GM19463 (cell line): ENCODE measurements at regions not wholly inside any gene's neighbourhood (a gene's known extent, or its start where the extent isn't known, plus 50 kb on each side); places are given as distances from the start of the nearest gene placed in this dataset.

ENCODE experiments used
- ATAC-seq: cut with Tn5 transposase; IDR thresholded peaks from one replicate; pipeline ENCODE4 v1.9.1; 2021; ENCODE audit warnings: mild to moderate bottlenecking, moderate library complexity; ENCODE audit not compliant: unreplicated experiment

DNA sequence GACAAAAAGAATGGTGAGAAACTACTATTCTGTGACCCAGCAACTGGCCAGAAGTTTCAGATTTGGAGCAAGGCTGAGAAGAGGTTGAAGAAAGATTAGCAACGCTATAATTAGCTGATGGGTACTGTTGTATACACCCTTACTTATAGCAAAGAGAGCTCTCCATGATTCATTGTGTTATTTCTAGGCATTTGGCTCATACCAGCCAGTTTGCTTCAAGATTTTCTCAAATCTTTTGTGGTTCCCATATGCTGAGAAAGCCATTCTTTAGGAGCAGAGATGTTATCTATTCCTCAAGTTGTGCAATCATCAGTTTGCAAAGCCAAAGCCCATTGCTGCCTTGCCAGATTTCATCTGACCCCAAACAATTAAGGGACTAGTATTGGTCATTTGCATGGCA, 179.4 kb downstream of the ETS1 start:
- ATAC-seq = no peak

- ATAC-seq = peak; percentile 64
Measured at GRCh38 chr11:128405714-128406662, 181.4 kb downstream of the ETS1 start.

DNA sequence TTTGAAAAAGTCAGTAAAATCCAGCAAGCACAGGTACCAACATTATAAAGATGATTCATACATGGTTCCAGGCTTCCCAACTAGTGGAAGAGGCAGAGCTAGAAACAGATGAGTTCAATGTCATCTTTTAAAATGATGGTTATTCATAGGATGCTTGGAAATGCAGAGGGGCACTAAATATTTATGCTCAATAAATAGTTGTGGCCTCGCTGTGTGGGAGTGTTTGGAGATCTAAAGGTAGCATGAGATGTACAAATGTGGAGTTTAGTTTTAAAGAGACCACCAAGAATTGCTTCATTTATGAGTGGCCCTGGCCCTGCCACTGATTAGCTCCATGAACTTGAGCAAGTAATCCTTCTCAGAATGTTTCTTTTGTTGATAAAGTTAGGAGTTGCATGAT, 182.2 kb downstream of the ETS1 start:
- ATAC-seq = no peak

- no peak for ATAC-seq
Measured at GRCh38 chr11:128404437-128404836, 182.9 kb downstream of the ETS1 start.

- ATAC-seq = no peak
Measured at GRCh38 chr11:128400382-128401203, 186.8 kb downstream of the ETS1 start.

DNA sequence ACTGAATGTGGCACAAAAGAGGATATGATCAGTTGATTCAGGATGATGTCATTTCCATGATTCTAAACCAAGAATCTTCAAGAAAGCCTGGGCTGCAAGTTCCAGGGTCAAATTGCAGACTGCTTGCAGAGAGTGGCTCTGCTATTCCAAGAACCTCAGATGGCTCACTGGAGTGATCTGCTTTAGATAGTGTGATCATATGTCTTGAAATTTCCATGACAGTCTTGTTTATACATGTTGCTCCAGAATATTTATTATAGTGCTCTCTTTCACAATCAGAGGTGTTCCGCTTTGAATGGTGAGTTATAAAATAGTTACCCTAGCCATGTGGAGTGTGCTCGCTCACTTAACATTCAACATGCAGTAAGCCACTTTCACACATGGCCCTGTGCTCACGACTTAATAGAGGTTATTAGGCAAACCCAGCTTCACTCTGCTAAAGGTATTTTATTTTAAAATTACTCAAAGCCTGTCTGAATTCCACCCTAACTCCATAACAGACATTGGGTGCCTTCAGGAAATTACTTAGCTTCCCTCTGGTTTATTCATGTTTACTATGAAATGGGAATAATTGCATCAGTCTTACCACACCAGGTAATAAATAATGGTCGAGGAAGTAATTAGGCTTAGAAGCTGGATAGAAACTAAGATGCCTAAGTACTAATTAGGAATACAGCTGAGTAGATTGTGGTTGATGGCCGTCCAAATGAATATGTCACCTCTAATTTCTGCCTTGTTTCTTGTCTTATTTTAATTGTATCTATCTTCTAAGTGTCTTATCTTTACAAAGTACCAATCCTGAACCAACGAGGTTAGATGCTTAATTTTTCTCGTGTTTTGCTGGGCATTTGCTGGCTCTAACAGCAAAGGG, 187.9 kb downstream of the ETS1 start:
- ATAC-seq = no peak

GRCh38 chr11:128398517-128399250, 188.7 kb downstream of the ETS1 start:
- no peak for ATAC-seq

DNA sequence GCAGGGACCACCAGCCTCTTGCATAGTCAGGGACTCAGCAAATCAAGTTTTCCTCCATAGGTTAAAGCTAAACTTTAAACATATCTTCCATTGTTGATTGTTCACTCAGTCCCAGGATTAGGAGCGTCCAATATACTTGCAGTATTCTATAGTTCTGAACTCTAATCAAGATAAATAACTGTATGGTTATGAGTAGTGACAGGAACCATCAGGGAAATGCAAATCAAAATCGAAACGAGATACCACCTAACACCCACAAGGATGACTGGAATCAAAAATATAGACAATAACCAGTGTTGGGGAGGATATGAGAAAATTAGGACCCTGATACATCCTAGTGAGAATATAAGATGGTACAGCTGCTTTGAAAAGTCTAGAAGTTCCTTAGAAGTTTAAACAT, 190.0 kb downstream of the ETS1 start:
- ATAC-seq = no peak

GRCh38 chr11:128394431-128395089, 192.8 kb downstream of the ETS1 start:
- no peak for ATAC-seq

DNA sequence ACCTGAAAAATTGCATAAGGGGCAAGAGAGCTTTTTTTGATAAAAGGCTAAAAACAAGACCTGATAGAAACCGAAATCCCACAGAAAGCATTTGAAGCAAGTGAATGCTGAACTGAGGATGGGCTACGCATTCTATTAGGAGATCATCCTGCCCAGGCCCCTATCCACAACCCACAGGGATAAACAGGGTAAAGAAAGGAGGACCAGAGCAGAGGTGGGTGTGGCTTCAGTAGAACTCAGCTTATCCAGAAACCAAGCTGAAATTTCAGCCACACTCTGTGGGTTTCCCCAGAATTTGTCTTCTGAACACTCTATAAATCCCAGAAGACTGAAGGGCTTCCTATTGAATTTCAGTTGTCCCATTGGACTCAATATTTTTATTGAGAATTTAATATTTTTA, 195.1 kb downstream of the ETS1 start:
- no peak for ATAC-seq

- ATAC-seq = no peak
Measured at GRCh38 chr11:128391811-128392210, 195.5 kb downstream of the ETS1 start.

DNA sequence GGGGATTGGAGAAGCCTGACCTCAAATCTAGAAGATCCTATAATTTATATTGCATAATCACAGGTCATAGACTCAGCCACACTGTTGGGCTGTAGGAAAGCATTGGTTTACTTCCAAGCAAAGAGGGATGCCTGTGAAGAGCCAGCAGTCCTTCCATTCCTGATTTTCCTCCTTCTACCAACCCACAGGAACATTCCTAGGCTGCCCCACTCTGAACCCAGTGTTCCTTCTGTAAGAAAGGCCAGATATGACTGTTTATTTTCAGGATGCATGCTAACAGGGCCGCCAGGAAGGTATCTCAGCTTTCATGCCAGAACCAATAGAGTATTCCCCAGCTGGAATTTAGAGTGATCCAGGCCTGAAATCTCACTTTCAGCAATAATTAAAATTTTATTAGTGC, 197.1 kb downstream of the ETS1 start:
- no peak for ATAC-seq

DNA sequence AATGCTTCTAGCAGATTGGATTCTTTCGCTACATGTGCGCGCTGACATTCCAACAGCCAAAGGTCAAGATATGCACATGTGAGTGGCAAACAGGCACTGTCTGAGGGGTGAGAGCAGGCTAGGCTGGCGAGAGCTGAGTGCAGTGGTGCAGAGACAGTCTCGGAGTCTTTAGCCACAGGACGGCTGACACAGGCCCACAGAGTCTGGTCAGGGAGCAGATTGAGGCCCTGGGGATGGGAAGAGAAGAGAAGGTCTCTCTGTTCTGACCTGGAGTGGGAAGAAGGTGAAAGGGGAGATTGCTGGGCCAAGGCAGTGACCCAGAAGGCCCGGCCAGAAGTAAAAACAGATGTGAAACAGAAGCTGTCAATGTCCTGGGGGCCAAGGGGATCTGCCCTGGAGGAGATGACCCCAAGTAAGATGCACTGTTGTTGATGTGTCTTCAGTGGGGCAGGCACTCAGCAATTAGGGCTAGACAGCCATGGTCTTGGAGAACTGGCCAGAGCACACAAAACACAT, 197.8 kb downstream of the ETS1 start:
- ATAC-seq = no peak

DNA sequence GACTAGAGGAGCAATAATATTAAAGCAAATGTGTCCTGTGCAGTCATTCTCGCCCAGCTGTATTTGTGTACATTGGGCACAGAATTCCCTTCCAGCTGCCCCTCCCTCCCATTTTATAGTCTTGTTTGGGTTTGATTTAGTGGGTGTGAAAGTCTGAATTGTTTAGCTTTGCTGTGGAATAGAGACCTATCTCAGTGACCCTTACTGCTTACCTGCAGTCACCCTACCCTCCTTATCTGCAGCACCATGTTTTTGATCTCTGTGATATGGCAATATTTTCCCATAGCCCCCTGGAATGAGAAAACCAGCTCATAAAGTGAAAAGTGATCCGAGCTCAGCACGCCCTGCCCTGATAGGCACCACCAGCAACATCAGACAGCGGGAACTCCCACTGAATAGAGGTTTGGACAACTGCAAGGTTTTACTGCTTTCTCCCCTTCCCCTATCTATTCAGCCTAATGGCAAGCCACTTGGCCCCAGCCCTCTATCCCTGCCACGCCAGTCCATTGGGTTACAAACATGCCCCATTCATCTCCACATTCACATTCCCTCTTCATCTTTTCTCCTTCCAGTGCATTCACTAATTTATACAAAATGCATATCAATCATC, 199.0 kb downstream of the ETS1 start:
- no peak for ATAC-seq

- no peak for ATAC-seq
Measured at GRCh38 chr11:128379587-128380580, 207.5 kb downstream of the ETS1 start.

- ATAC-seq = no peak
Measured at GRCh38 chr11:128375961-128376360, 211.4 kb downstream of the ETS1 start.

- ATAC-seq = no peak
Measured at GRCh38 chr11:128374026-128374425, 213.3 kb downstream of the ETS1 start.

DNA sequence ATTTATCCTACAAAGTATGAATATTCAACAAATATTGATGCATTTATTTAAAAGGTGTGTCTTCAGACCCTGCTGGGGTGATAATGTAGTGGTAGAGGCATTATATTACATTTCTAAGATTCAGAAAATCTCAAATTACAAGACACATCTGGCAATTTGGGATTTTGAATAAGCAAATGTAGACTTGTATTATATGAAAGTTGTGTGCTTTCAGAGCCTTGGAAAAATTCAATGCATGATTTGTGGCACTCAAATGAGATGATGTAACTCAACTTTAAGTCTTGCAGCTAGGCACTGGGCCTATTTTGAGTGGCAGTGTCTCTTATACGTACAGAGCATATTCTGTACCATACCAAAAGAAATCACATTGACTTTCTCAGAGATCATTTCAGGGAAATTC, 214.4 kb downstream of the ETS1 start:
- ATAC-seq = no peak
